RWPE2 (cell line): ENCODE measurements at regions not wholly inside any gene's neighbourhood (a gene's known extent, or its start where the extent isn't known, plus 50 kb on each side); places are given as distances from the start of the nearest gene placed in this dataset.
"Not testable (repeated sequence)": the region's sequence is repeated elsewhere in the genome, so short reads cannot be mapped to it uniquely, and the experiment has no call there.

Source experiments
- ATAC-seq: fragments of 200-7000 bp; cut with Tn5 transposase; 3 replicates; pipeline ENCODE4 v1.9.1; 2021; ENCODE audit warnings: low read depth
- DNase-seq: peaks from one replicate; pipeline ENCODE4 v3.0.0-alpha.2; 2020; ENCODE audit warnings: low spot score
- H3K27ac ChIP-seq: fragments of 450-650 bp; 2 replicates; pipeline ENCODE4 v1.5.1; 2017; ENCODE audit warnings: mild to moderate bottlenecking; ENCODE audit not compliant: poor library complexity, severe bottlenecking
- H3K27me3 ChIP-seq: fragments of 250-450 bp; sonication (Bioruptor Pico); 2 replicates; pipeline ENCODE4 v1.5.1; 2021; ENCODE audit warnings: mild to moderate bottlenecking, moderate library complexity; ENCODE audit not compliant: insufficient read depth, poor library complexity, severe bottlenecking
- H3K36me3 ChIP-seq: fragments of 250-450 bp; sonication (Bioruptor Pico); 2 replicates; pipeline ENCODE4 v1.5.1; 2020; ENCODE audit warnings: low read depth, mild to moderate bottlenecking, moderate library complexity
- H3K4me1 ChIP-seq: fragments of 250-450 bp; sonication (Bioruptor Pico); 2 replicates; pipeline ENCODE4 v1.5.1; 2021; ENCODE audit warnings: mild to moderate bottlenecking, moderate library complexity; ENCODE audit not compliant: insufficient read depth, poor library complexity, severe bottlenecking
- H3K4me3 ChIP-seq: fragments of 250-450 bp; sonication (Bioruptor Pico); 2 replicates; pipeline ENCODE4 v1.5.1; 2021; ENCODE audit warnings: mild to moderate bottlenecking, moderate library complexity; ENCODE audit not compliant: severe bottlenecking
- H3K9me3 ChIP-seq: fragments of 250-450 bp; sonication (Bioruptor Pico); 2 replicates; pipeline ENCODE4 v1.5.1; 2021; ENCODE audit warnings: mild to moderate bottlenecking, moderate library complexity; ENCODE audit not compliant: severe bottlenecking
- TF ChIP-seq, protein P1 (sequence below): fragments of 450-650 bp; IDR thresholded peaks from one replicate; pipeline ENCODE4 v1.5.1; 2017; ENCODE audit warnings: mild to moderate bottlenecking, moderate library complexity; ENCODE audit not compliant: poor library complexity, severe bottlenecking

DNA sequence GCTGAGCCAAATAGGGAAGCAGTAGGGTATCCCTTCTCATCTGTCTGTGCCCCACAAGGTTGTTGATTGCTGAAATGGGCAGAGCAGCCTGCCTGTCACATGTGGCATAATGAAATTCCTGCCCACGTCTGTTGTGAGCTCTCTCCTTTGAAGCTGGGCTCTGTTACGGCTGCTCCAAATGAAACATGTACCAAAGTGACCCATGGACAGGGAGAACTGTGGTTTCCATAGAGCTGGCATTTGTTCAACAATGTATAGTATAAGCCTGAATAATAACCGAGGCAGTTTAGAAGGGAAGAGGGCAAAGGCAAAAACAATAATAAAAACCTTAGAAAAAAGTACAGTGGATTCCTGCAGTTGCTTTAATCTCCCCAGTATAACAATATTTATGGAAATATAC, 149.7 kb downstream of the LYPLAL1 start:
- H3K9me3 ChIP-seq, result no peaks in the 10 kb centered on the region
- no peak overlapping the region for H3K27ac ChIP-seq
- TF ChIP-seq, protein P1, sequence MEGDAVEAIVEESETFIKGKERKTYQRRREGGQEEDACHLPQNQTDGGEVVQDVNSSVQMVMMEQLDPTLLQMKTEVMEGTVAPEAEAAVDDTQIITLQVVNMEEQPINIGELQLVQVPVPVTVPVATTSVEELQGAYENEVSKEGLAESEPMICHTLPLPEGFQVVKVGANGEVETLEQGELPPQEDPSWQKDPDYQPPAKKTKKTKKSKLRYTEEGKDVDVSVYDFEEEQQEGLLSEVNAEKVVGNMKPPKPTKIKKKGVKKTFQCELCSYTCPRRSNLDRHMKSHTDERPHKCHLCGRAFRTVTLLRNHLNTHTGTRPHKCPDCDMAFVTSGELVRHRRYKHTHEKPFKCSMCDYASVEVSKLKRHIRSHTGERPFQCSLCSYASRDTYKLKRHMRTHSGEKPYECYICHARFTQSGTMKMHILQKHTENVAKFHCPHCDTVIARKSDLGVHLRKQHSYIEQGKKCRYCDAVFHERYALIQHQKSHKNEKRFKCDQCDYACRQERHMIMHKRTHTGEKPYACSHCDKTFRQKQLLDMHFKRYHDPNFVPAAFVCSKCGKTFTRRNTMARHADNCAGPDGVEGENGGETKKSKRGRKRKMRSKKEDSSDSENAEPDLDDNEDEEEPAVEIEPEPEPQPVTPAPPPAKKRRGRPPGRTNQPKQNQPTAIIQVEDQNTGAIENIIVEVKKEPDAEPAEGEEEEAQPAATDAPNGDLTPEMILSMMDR, result no peak
- DNase-seq (no peak), ATAC-seq (no peak)
- H3K36me3 ChIP-seq, result no peaks in the 10 kb centered on the region
- H3K4me1 ChIP-seq, result peaks cover 17% of the 10 kb centered on the region
- H3K27me3 ChIP-seq, result no peaks in the 10 kb centered on the region
- no peak overlapping the region for H3K4me3 ChIP-seq

DNA sequence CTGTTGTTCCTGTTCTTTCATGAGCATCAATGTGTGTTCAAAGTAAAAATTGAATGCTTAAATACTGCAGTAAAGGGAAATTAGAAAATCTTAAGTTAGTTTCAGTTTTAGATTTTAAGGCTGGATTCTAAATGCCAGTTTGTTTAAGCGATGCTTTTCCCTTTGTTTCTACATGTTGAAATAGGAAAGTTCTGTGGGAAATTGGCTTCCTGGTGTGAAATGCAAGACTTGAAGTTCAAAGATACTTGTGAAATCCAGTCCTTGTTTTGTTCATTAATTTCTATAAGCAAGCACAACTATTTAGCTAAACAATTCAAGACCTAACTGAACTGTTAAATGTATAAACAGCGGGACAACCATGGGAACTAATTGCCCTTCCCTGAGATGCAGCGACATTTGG, 149.1 kb downstream of the LYPLAL1 start:
- Histone ChIP-seq H3K4me3 (no peak overlapping the region), H3K27ac (no peak overlapping the region), H3K27me3 (no peaks in the 10 kb centered on the region), H3K4me1 (peaks cover 17% of the 10 kb centered on the region), H3K9me3 (no peaks in the 10 kb centered on the region), H3K36me3 (no peaks in the 10 kb centered on the region)
- ATAC-seq (no peak), DNase-seq (no peak)
- TF ChIP-seq, protein P1, result no peak

DNA sequence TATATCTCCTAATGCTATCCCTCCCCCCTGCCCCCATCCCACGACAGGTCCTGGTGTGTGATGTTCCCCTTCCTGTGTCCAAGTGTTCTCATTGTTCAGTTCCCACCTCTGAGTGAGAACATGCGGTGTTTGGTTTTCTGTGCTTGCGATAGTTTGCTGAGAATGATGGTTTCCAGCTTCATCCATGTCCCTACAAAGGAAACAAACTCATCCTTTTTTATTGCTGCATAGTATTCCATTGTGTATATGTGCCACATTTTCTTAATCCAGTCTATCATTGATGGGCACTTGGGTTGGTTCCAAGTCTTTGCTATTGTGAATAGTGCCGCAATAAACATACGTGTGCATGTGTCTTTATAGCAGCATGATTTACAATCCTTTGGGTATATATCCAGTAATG, 146.9 kb downstream of the LYPLAL1 start:
- H3K4me1 ChIP-seq, result peaks cover 14% of the 10 kb centered on the region
- H3K27ac ChIP-seq, H3K27me3 ChIP-seq, ATAC-seq, H3K4me3 ChIP-seq, H3K36me3 ChIP-seq, H3K9me3 ChIP-seq, DNase-seq: not testable (repeated sequence)

DNA sequence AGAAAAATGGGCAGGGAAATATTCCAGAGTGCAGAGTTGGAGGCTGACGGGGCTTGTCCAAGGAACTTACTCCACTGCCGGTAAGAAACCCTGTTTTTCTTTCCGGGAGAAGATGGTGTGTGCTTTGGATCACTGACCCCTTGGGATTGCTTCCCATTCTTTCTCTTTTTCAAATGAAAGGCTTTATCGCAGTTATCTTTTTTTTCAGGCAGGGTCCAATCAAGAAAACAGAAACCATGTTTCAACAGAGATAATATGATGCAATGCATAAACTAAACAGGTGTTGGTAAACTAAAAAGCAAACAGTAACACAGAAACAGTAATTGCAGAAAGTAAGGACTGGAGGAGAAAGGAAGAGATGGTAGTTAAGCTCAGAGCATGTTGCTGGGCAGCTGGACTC, 145.1 kb downstream of the LYPLAL1 start:
- Histone ChIP-seq H3K27me3 (no peaks in the 10 kb centered on the region), H3K4me3 (no peak overlapping the region), H3K36me3 (no peaks in the 10 kb centered on the region), H3K27ac (no peak overlapping the region), H3K9me3 (no peaks in the 10 kb centered on the region), H3K4me1 (no peaks in the 10 kb centered on the region)
- ATAC-seq (no peak), DNase-seq (no peak)
- TF ChIP-seq, protein P1, result no peak

DNA sequence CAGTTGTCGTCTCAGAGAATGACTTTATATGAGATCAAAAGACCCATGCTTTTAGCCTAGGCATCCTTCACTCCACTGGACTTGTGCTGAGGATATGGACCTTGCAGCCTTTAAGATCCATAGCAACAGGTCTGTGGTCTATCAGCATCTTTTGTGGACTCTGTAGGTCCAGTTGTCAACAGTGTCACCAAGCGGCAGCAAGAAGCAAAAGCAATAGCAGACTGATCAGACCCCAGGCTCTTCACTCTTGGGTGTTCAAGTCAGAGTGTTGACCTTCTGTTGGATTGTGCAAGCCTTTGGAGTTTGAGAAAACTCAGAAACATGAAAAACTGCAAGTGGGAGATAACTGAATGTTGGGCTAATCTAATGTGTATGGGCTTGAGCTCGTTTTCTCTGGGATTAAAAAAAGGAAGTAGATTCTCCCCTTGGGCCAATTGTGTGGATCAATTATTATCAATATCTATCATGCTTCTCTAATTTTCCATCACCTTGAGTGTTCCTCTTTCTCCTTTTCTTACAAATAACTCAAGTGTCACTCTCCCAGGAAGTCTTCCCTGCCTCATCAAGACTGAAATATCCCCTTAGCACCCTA, 144.2 kb downstream of the LYPLAL1 start:
- TF ChIP-seq, protein P1, result no peak
- H3K36me3 ChIP-seq, result no peaks in the 10 kb centered on the region
- H3K9me3 ChIP-seq, result no peaks in the 10 kb centered on the region
- H3K4me1 ChIP-seq, result no peaks in the 10 kb centered on the region
- no peak for DNase-seq
- no peak overlapping the region for H3K27ac ChIP-seq
- ATAC-seq, result no peak
- no peak overlapping the region for H3K4me3 ChIP-seq
- H3K27me3 ChIP-seq, result no peaks in the 10 kb centered on the region
